HG02798 (cell line): ENCODE measurements at regions not wholly inside any gene's neighbourhood (a gene's known extent, or its start where the extent isn't known, plus 50 kb on each side); places are given as distances from the start of the nearest gene placed in this dataset.

Experiments used
- ATAC-seq: cut with Tn5 transposase; IDR thresholded peaks from one replicate; pipeline ENCODE4 v1.9.1; 2021; ENCODE audit warnings: mild to moderate bottlenecking; ENCODE audit not compliant: unreplicated experiment, poor library complexity

GRCh38 chr4:166460769-166461550 lies 587.9 kb downstream of the TLL1 start:
- ATAC-seq: no peak

- no peak for ATAC-seq
These were observed 608.0 kb downstream of the TLL1 start for GRCh38 chr4:166481055-166481454.

- ATAC-seq: no peak
These were observed 608.7 kb downstream of the TLL1 start for GRCh38 chr4:166481739-166482138.

GRCh38 chr4:166482758-166483157 lies 609.7 kb downstream of the TLL1 start:
- ATAC-seq: no peak

- ATAC-seq: no peak
These were observed 618.6 kb downstream of the TLL1 start for GRCh38 chr4:166491635-166492034.

- no peak for ATAC-seq
These were observed 620.9 kb downstream of the TLL1 start for GRCh38 chr4:166493924-166494345.

- ATAC-seq: no peak
These were observed 625.5 kb downstream of the TLL1 start for GRCh38 chr4:166498546-166498945.

- no peak for ATAC-seq
These were observed 626.8 kb downstream of the TLL1 start for GRCh38 chr4:166499820-166500219.

GRCh38 chr4:166501941-166502382 lies 628.9 kb downstream of the TLL1 start:
- peak; percentile 78 for ATAC-seq

GRCh38 chr4:166502660-166503059 lies 629.6 kb downstream of the TLL1 start:
- no peak for ATAC-seq

GRCh38 chr4:166506051-166506450 lies 633.0 kb downstream of the TLL1 start:
- ATAC-seq: no peak

- ATAC-seq: no peak
These were observed 639.2 kb downstream of the TLL1 start for GRCh38 chr4:166512267-166512666.

GRCh38 chr4:166518315-166518714 lies 645.3 kb downstream of the TLL1 start:
- ATAC-seq: no peak

- ATAC-seq: no peak
These were observed 645.7 kb downstream of the TLL1 start for GRCh38 chr4:166518776-166519175.

GRCh38 chr4:166519774-166520173 lies 646.7 kb downstream of the TLL1 start:
- ATAC-seq: no peak

GRCh38 chr4:166527500-166527899 lies 654.5 kb downstream of the TLL1 start:
- no peak for ATAC-seq

- no peak for ATAC-seq
These were observed 658.7 kb downstream of the TLL1 start for GRCh38 chr4:166531703-166532102.

- no peak for ATAC-seq
These were observed 662.8 kb downstream of the TLL1 start for GRCh38 chr4:166535865-166536264.

GRCh38 chr4:166538491-166539005 lies 665.5 kb downstream of the TLL1 start:
- ATAC-seq: no peak

- no peak for ATAC-seq
These were observed 673.0 kb downstream of the TLL1 start for GRCh38 chr4:166546009-166546408.

- ATAC-seq: no peak
These were observed 656.7 kb downstream of the SPOCK3 start for GRCh38 chr4:166577639-166578038.

GRCh38 chr4:166585491-166585890 lies 648.8 kb downstream of the SPOCK3 start:
- ATAC-seq: no peak
